ENCODE measurements at regions not wholly inside any gene's neighbourhood (a gene's known extent, or its start where the extent isn't known, plus 50 kb on each side); places are given as distances from the start of the nearest gene placed in this dataset.
A peak's percentile ranks its signal among the peaks of the same experiment; 100 is the strongest.
"Not testable (repeated sequence)": the region's sequence is repeated elsewhere in the genome, so short reads cannot be mapped to it uniquely, and the experiment has no call there.

GRCh38 chr2:203642841-203643240 is 63.6 kb upstream of the CD28 start:
- not testable (repeated sequence) for H3K36me3 Mint-ChIP-seq; H3K27ac Mint-ChIP-seq; H3K4me3 Mint-ChIP-seq; H3K27me3 Mint-ChIP-seq; ATAC-seq; DNase-seq (ENCODE audit: low spot score); H3K4me1 Mint-ChIP-seq (ENCODE audit: low read depth in 2 of 2); H3K9me3 Mint-ChIP-seq

GRCh38 chr2:203645831-203646230 is 60.6 kb upstream of the CD28 start:
- no peak overlapping the region for H3K4me3 Mint-ChIP-seq
- H3K36me3 Mint-ChIP-seq = no peaks in the 10 kb centered on the region
- no peak overlapping the region for H3K27ac Mint-ChIP-seq

GRCh38 chr2:203646266-203646864 is 60.1 kb upstream of the CD28 start:
- H3K27me3 Mint-ChIP-seq = no peaks in the 10 kb centered on the region
- no peak overlapping the region for H3K4me3 Mint-ChIP-seq
- no peaks in the 10 kb centered on the region for H3K36me3 Mint-ChIP-seq
- no peak overlapping the region for H3K27ac Mint-ChIP-seq
- H3K9me3 Mint-ChIP-seq = no peaks in the 10 kb centered on the region
- ATAC-seq (peak; percentile 40 to 56), DNase-seq (ENCODE audit: low spot score) (no peak)
- H3K4me1 Mint-ChIP-seq (ENCODE audit: low read depth in 2 of 2) = no peaks in the 10 kb centered on the region

More at GRCh38 chr2:203645831-203646230, 60.6 kb upstream of the CD28 start:
- Mint-ChIP-seq H3K4me1 (ENCODE audit: low read depth in 2 of 2) (no peaks in the 10 kb centered on the region), H3K27me3 (no peaks in the 10 kb centered on the region), H3K9me3 (no peaks in the 10 kb centered on the region)
- DNase-seq (ENCODE audit: low spot score) (no peak), ATAC-seq (no peak)

- no peaks in the 10 kb centered on the region for H3K27me3 Mint-ChIP-seq
- H3K4me3 Mint-ChIP-seq = no peak overlapping the region
- ATAC-seq = no peak
- H3K27ac Mint-ChIP-seq = no peak overlapping the region
- no peaks in the 10 kb centered on the region for H3K4me1 Mint-ChIP-seq (ENCODE audit: low read depth in 2 of 2)
- no peak for DNase-seq (ENCODE audit: low spot score)
- no peaks in the 10 kb centered on the region for H3K36me3 Mint-ChIP-seq
- no peaks in the 10 kb centered on the region for H3K9me3 Mint-ChIP-seq
Observed at GRCh38 chr2:203646961-203647360, 59.5 kb upstream of the CD28 start.

GRCh38 chr2:203647579-203647978 is 58.9 kb upstream of the CD28 start:
- ATAC-seq = no peak
- H3K36me3 Mint-ChIP-seq = no peaks in the 10 kb centered on the region
- no peak for DNase-seq (ENCODE audit: low spot score)
- no peak overlapping the region for H3K4me3 Mint-ChIP-seq
- H3K27me3 Mint-ChIP-seq = no peaks in the 10 kb centered on the region
- no peaks in the 10 kb centered on the region for H3K9me3 Mint-ChIP-seq
- H3K4me1 Mint-ChIP-seq (ENCODE audit: low read depth in 2 of 2) = no peaks in the 10 kb centered on the region
- H3K27ac Mint-ChIP-seq = no peak overlapping the region

GRCh38 chr2:203648273-203648672 is 58.2 kb upstream of the CD28 start:
- no peak for DNase-seq (ENCODE audit: low spot score)
- H3K36me3 Mint-ChIP-seq = no peaks in the 10 kb centered on the region
- H3K27ac Mint-ChIP-seq = no peak overlapping the region
- peaks cover 0 to under 1% of the 10 kb centered on the region in 2 donors for H3K27me3 Mint-ChIP-seq
- H3K4me1 Mint-ChIP-seq (ENCODE audit: low read depth in 2 of 2) = no peaks in the 10 kb centered on the region
- ATAC-seq = no peak
- H3K9me3 Mint-ChIP-seq = no peaks in the 10 kb centered on the region
- H3K4me3 Mint-ChIP-seq = no peak overlapping the region

GRCh38 chr2:203649176-203649814 is 57.1 kb upstream of the CD28 start:
- Mint-ChIP-seq H3K4me1 (ENCODE audit: low read depth in 2 of 2) (no peaks in the 10 kb centered on the region), H3K27ac (no peak overlapping the region), H3K27me3 (peaks cover 0 to 8% of the 10 kb centered on the region in 2 donors), H3K9me3 (no peaks in the 10 kb centered on the region), H3K4me3 (no peak overlapping the region), H3K36me3 (no peaks in the 10 kb centered on the region)
- DNase-seq (ENCODE audit: low spot score) (no peak), ATAC-seq (no peak)

- Mint-ChIP-seq H3K9me3 (no peaks in the 10 kb centered on the region), H3K36me3 (no peaks in the 10 kb centered on the region), H3K27ac (no peak overlapping the region), H3K27me3 (peaks cover 7 to 8% of the 10 kb centered on the region in 2 donors), H3K4me1 (ENCODE audit: low read depth in 2 of 2) (no peaks in the 10 kb centered on the region), H3K4me3 (no peak overlapping the region)
- DNase-seq (ENCODE audit: low spot score) (no peak), ATAC-seq (peak in 1 of 2 donors; percentile 61)
Observed at GRCh38 chr2:203650860-203651613, 55.4 kb upstream of the CD28 start.

GRCh38 chr2:203651621-203652020 is 54.8 kb upstream of the CD28 start:
- H3K9me3 Mint-ChIP-seq = no peaks in the 10 kb centered on the region
- H3K27me3 Mint-ChIP-seq = peaks cover 8% of the 10 kb centered on the region in 2 donors
- H3K4me1 Mint-ChIP-seq (ENCODE audit: low read depth in 2 of 2) = no peaks in the 10 kb centered on the region
- H3K4me3 Mint-ChIP-seq = no peak overlapping the region
- no peak overlapping the region for H3K27ac Mint-ChIP-seq
- no peak for DNase-seq (ENCODE audit: low spot score)
- no peak for ATAC-seq
- no peaks in the 10 kb centered on the region for H3K36me3 Mint-ChIP-seq

GRCh38 chr2:203654826-203655225 is 51.6 kb upstream of the CD28 start:
- no peaks in the 10 kb centered on the region for H3K9me3 Mint-ChIP-seq
- no peaks in the 10 kb centered on the region for H3K36me3 Mint-ChIP-seq
- H3K27ac Mint-ChIP-seq = no peak overlapping the region
- no peaks in the 10 kb centered on the region for H3K4me1 Mint-ChIP-seq (ENCODE audit: low read depth in 2 of 2)
- ATAC-seq (no peak), DNase-seq (ENCODE audit: low spot score) (no peak)
- H3K27me3 Mint-ChIP-seq = peaks cover 13 to 19% of the 10 kb centered on the region in 2 donors
- H3K4me3 Mint-ChIP-seq = no peak overlapping the region

- Mint-ChIP-seq H3K27ac (no peak overlapping the region), H3K4me1 (ENCODE audit: low read depth in 2 of 2) (no peaks in the 10 kb centered on the region), H3K9me3 (no peaks in the 10 kb centered on the region), H3K4me3 (no peak overlapping the region), H3K27me3 (peaks cover 13 to 20% of the 10 kb centered on the region in 2 donors), H3K36me3 (no peaks in the 10 kb centered on the region)
- no peak for ATAC-seq
- no peak for DNase-seq (ENCODE audit: low spot score)
Observed at GRCh38 chr2:203656522-203657287, 49.7 kb upstream of the CD28 start.

Data from natural killer cell treated with Interleukin-12 subunit alpha and Interleukin-12 subunit beta and Interleukin-15 and Interleukin-18, amount 100 ng/mL, for 72 hours (primary cell).